HEK293 (cell line): ENCODE measurements at regions not wholly inside any gene's neighbourhood (a gene's known extent, or its start where the extent isn't known, plus 50 kb on each side); places are given as distances from the start of the nearest gene placed in this dataset.

Experiments used
- CTCF ChIA-PET: fragments of 350-600 bp; formaldehyde crosslinking; extraction: SDS; loops from one replicate; lab custom pipeline; 2021; ENCODE audit warnings: antibody characterized with exemption; lab: Yijun Ruan, JAX
- POLR2A ChIA-PET: fragments of 300-600 bp; formaldehyde crosslinking; extraction: SDS; loops from one replicate; lab custom pipeline; 2020; ENCODE audit warnings: antibody characterized with exemption, inconsistent platforms; lab: Yijun Ruan, JAX
- H3K27ac ChIP-seq: fragments of 200-500 bp; sonication (Bioruptor generic); 2 replicates; pipeline ENCODE4 v1.5.1; 2014; ENCODE audit warnings: low read depth, low read length, control low read depth, inconsistent platforms; ENCODE audit errors: extremely low read depth
- H3K36me3 ChIP-seq, 2 experiments: fragments of 200-500 bp in 1 of 2; sonication (Bioruptor generic) in 1 of 2; 1 replicate in 1 of 2; 2 replicates in 1 of 2; pipeline ENCODE4 v1.5.1; 2014 to 2017; ENCODE audit warnings: inconsistent platforms in 2 of 2, low read length in 2 of 2; ENCODE audit not compliant: control insufficient read depth in 2 of 2, insufficient read depth in 1 of 2
- H3K4me1 ChIP-seq: fragments of 200-500 bp; sonication (Bioruptor generic); 2 replicates; pipeline ENCODE4 v1.5.1; 2014; ENCODE audit warnings: mild to moderate bottlenecking, low read length, inconsistent platforms; ENCODE audit not compliant: control insufficient read depth, insufficient read depth
- H3K4me3 ChIP-seq: 2 replicates; pipeline ENCODE4 v1.5.1; 2011; ENCODE audit warnings: low read depth, mild to moderate bottlenecking, control low read depth, low read length, moderate library complexity
- H3K9me3 ChIP-seq: fragments of 200-500 bp; sonication (Bioruptor generic); 2 replicates; pipeline ENCODE4 v1.5.1; 2014; ENCODE audit warnings: low read depth, low read length, inconsistent platforms; ENCODE audit not compliant: control insufficient read depth, insufficient read depth
- ZBTB7A ChIP-seq: fragments of 450-650 bp; formaldehyde crosslinking; IDR thresholded peaks from 2 replicates; pipeline ENCODE4 v1.5.1; 2016; ENCODE audit warnings: low read depth, missing biosample characterization, missing genetic modification characterization
- ZEB2 ChIP-seq: fragments of 450-650 bp; formaldehyde crosslinking; IDR thresholded peaks from 2 replicates; pipeline ENCODE4 v1.5.1; 2016; ENCODE audit warnings: missing biosample characterization, missing genetic modification characterization
- ZNF132 ChIP-seq: fragments of 450-650 bp; formaldehyde crosslinking; IDR thresholded peaks from 2 replicates; pipeline ENCODE4 v1.5.1; 2017; ENCODE audit warnings: missing biosample characterization, missing genetic modification characterization, borderline replicate concordance
- ZNF221 ChIP-seq: fragments of 450-650 bp; formaldehyde crosslinking; IDR thresholded peaks from 2 replicates; pipeline ENCODE4 v1.5.1; 2017; ENCODE audit warnings: missing biosample characterization, missing genetic modification characterization, borderline replicate concordance
- ZNF223 ChIP-seq: fragments of 450-650 bp; formaldehyde crosslinking; IDR thresholded peaks from 2 replicates; pipeline ENCODE4 v1.5.1; 2016; ENCODE audit warnings: missing biosample characterization, missing genetic modification characterization
- ZNF416 ChIP-seq: fragments of 450-650 bp; formaldehyde crosslinking; IDR thresholded peaks from 2 replicates; pipeline ENCODE4 v1.5.1; 2016; ENCODE audit warnings: missing biosample characterization, missing genetic modification characterization
- ZNF501 ChIP-seq: fragments of 450-650 bp; formaldehyde crosslinking; IDR thresholded peaks from 2 replicates; pipeline ENCODE4 v1.5.1; 2016; ENCODE audit warnings: missing biosample characterization, missing genetic modification characterization
- ZNF544 ChIP-seq: fragments of 450-650 bp; formaldehyde crosslinking; IDR thresholded peaks from 2 replicates; pipeline ENCODE4 v1.5.0; 2017; ENCODE audit warnings: missing biosample characterization, missing genetic modification characterization
- ZNF624 ChIP-seq: fragments of 450-650 bp; formaldehyde crosslinking; IDR thresholded peaks from 2 replicates; pipeline ENCODE4 v1.5.1; 2017; ENCODE audit warnings: missing biosample characterization, missing genetic modification characterization
- ZNF626 ChIP-seq: fragments of 450-650 bp; sonication (Bioruptor Pico); formaldehyde crosslinking; IDR thresholded peaks from 2 replicates; pipeline ENCODE4 v1.5.1; 2018; ENCODE audit warnings: missing biosample characterization, missing genetic modification characterization, inconsistent platforms
- ZNF768 ChIP-seq: fragments of 450-650 bp; formaldehyde crosslinking; IDR thresholded peaks from 2 replicates; pipeline ENCODE4 v1.5.1; 2018; ENCODE audit warnings: missing biosample characterization, mild to moderate bottlenecking, missing genetic modification characterization
- ZNF830 ChIP-seq: fragments of 450-650 bp; IDR thresholded peaks from 2 replicates; pipeline ENCODE4 v1.5.0; 2018; ENCODE audit warnings: missing biosample characterization, missing genetic modification characterization, low read depth, mild to moderate bottlenecking, moderate library complexity
- TF ChIP-seq, protein P1 (sequence below): IDR thresholded peaks from 2 replicates; pipeline ENCODE4 v1.6.1; 2011; ENCODE audit warnings: mild to moderate bottlenecking, low read depth, low read length, borderline replicate concordance
- TF ChIP-seq, protein P2 (sequence below): fragments of 450-650 bp; formaldehyde crosslinking; IDR thresholded peaks from 2 replicates; pipeline ENCODE4 v1.5.1; 2016; ENCODE audit warnings: missing biosample characterization, missing genetic modification characterization
- TF ChIP-seq, protein P3 (sequence below): fragments of 450-650 bp; formaldehyde crosslinking; IDR thresholded peaks from 2 replicates; pipeline ENCODE4 v1.5.1; 2016; ENCODE audit warnings: missing biosample characterization, missing genetic modification characterization
- TF ChIP-seq, protein P4 (sequence below): fragments of 450-650 bp; formaldehyde crosslinking; IDR thresholded peaks from 2 replicates; pipeline ENCODE4 v1.5.1; 2016; ENCODE audit warnings: missing biosample characterization, missing genetic modification characterization
- TF ChIP-seq, protein P5 (sequence below): fragments of 450-650 bp; formaldehyde crosslinking; IDR thresholded peaks from 2 replicates; pipeline ENCODE4 v1.5.1; 2016; ENCODE audit warnings: missing biosample characterization, missing genetic modification characterization, borderline replicate concordance
- TF ChIP-seq, protein P6 (sequence below): fragments of 450-650 bp; formaldehyde crosslinking; IDR thresholded peaks from 2 replicates; pipeline ENCODE4 v1.5.1; 2016; ENCODE audit warnings: missing biosample characterization, missing genetic modification characterization
- TF ChIP-seq, protein P7 (sequence below): fragments of 450-650 bp; formaldehyde crosslinking; IDR thresholded peaks from 2 replicates; pipeline ENCODE4; 2016; ENCODE audit warnings: missing biosample characterization, missing genetic modification characterization

DNA sequence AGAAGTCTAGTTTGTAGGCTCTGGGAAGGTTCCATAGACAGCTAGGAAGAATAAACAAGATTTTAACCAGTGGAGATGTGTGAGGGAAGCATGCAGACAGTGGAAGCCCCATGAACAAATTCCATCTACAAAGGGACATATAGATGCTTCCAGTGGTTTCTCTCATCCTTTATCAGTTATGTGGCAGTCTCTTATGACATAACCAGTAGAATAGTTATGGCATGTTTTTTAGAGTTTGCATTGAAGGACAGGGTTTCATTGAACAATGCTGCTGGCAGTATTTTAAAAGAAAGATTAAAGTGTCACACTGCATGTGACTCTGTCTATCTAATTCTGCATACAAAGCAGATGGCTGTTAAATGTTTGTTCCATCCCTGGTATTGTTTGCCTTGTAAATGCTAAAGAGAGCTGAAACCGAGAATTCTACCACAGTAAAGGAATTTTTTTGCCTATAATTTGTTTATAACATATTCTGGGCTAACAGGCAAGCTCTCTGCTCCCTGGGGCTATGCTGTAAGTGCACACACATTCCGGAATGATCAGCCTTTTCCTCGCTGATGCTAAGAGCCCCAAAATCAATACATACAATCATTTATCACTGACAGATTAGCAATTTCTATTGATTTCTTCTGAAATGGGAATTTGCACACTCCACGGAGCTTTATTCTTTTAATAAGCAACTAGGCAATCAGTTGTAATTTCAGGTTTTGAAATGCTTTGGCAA is 76.8 kb upstream of the PELI1 start (continued):
- TF ChIP-seq, protein P1, sequence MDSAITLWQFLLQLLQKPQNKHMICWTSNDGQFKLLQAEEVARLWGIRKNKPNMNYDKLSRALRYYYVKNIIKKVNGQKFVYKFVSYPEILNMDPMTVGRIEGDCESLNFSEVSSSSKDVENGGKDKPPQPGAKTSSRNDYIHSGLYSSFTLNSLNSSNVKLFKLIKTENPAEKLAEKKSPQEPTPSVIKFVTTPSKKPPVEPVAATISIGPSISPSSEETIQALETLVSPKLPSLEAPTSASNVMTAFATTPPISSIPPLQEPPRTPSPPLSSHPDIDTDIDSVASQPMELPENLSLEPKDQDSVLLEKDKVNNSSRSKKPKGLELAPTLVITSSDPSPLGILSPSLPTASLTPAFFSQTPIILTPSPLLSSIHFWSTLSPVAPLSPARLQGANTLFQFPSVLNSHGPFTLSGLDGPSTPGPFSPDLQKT: no peak
- TF ChIP-seq ZNF768 (tag by site-specific recombination) (no peak), ZNF501 (tag by site-specific recombination) (no peak)
- TF ChIP-seq, protein P2, sequence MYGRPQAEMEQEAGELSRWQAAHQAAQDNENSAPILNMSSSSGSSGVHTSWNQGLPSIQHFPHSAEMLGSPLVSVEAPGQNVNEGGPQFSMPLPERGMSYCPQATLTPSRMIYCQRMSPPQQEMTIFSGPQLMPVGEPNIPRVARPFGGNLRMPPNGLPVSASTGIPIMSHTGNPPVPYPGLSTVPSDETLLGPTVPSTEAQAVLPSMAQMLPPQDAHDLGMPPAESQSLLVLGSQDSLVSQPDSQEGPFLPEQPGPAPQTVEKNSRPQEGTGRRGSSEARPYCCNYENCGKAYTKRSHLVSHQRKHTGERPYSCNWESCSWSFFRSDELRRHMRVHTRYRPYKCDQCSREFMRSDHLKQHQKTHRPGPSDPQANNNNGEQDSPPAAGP (tag by site-specific recombination): no peak

DNA sequence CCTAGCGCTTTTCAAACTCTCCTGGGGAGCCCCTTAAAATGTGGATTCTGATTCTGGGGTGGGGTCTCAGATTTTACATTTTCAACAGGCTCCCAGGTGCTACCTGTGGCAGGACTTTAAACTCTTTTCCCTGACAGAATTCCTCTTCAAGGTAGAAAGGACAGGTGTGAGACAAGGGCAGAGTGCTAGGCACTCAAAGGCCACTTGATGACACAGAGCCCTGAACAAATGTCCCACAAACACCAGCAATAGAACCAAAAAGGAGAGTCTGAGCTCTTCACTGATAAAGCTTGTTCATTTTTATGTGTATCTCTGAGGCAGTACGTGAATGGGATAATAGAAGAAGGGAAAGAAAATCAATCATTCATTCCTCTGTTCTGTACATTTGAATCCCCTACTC is 77.7 kb upstream of the PELI1 start:
- Histone ChIP-seq H3K4me3 (no peak overlapping the region), H3K9me3 (no peaks in the 10 kb centered on the region), H3K27ac (no peak overlapping the region), H3K4me1 (no peaks in the 10 kb centered on the region), H3K36me3 (no peaks in the 10 kb centered on the region)
- ChIA-PET POLR2A (interaction anchor here (0.6 to 1.3 kb wide), 2 partner anchors 78 to 231 kb away, joined by 3 to 4 read pairs; no protein-coding TSS in a partner anchor), CTCF (no interaction called here)
- TF ChIP-seq ZNF544 (tag by site-specific recombination) (no peak), ZNF223 (tag by site-specific recombination) (no peak), ZEB2 (tag by site-specific recombination) (no peak), ZNF626 (no peak), ZNF830 (tag by site-specific recombination) (no peak), ZNF132 (tag by site-specific recombination) (no peak), ZNF416 (tag by site-specific recombination) (no peak), ZNF624 (tag by site-specific recombination) (no peak), ZBTB7A (tag by site-specific recombination) (no peak), ZNF221 (tag by site-specific recombination) (no peak)
- TF ChIP-seq, protein P3, sequence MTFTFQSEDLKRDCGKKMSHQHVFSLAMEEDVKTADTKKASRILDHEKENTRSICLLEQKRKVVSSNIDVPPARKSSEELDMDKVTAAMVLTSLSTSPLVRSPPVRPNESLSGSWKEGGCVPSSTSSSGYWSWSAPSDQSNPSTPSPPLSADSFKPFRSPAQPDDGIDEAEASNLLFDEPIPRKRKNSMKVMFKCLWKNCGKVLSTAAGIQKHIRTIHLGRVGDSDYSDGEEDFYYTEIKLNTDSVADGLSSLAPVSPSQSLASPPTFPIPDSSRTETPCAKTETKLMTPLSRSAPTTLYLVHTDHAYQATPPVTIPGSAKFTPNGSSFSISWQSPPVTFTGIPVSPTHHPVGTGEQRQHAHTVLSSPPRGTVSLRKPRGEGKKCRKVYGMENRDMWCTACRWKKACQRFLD (tag by site-specific recombination): no peak
- TF ChIP-seq, protein P4, sequence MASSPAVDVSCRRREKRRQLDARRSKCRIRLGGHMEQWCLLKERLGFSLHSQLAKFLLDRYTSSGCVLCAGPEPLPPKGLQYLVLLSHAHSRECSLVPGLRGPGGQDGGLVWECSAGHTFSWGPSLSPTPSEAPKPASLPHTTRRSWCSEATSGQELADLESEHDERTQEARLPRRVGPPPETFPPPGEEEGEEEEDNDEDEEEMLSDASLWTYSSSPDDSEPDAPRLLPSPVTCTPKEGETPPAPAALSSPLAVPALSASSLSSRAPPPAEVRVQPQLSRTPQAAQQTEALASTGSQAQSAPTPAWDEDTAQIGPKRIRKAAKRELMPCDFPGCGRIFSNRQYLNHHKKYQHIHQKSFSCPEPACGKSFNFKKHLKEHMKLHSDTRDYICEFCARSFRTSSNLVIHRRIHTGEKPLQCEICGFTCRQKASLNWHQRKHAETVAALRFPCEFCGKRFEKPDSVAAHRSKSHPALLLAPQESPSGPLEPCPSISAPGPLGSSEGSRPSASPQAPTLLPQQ (tag by site-specific recombination): no peak
- TF ChIP-seq, protein P5, sequence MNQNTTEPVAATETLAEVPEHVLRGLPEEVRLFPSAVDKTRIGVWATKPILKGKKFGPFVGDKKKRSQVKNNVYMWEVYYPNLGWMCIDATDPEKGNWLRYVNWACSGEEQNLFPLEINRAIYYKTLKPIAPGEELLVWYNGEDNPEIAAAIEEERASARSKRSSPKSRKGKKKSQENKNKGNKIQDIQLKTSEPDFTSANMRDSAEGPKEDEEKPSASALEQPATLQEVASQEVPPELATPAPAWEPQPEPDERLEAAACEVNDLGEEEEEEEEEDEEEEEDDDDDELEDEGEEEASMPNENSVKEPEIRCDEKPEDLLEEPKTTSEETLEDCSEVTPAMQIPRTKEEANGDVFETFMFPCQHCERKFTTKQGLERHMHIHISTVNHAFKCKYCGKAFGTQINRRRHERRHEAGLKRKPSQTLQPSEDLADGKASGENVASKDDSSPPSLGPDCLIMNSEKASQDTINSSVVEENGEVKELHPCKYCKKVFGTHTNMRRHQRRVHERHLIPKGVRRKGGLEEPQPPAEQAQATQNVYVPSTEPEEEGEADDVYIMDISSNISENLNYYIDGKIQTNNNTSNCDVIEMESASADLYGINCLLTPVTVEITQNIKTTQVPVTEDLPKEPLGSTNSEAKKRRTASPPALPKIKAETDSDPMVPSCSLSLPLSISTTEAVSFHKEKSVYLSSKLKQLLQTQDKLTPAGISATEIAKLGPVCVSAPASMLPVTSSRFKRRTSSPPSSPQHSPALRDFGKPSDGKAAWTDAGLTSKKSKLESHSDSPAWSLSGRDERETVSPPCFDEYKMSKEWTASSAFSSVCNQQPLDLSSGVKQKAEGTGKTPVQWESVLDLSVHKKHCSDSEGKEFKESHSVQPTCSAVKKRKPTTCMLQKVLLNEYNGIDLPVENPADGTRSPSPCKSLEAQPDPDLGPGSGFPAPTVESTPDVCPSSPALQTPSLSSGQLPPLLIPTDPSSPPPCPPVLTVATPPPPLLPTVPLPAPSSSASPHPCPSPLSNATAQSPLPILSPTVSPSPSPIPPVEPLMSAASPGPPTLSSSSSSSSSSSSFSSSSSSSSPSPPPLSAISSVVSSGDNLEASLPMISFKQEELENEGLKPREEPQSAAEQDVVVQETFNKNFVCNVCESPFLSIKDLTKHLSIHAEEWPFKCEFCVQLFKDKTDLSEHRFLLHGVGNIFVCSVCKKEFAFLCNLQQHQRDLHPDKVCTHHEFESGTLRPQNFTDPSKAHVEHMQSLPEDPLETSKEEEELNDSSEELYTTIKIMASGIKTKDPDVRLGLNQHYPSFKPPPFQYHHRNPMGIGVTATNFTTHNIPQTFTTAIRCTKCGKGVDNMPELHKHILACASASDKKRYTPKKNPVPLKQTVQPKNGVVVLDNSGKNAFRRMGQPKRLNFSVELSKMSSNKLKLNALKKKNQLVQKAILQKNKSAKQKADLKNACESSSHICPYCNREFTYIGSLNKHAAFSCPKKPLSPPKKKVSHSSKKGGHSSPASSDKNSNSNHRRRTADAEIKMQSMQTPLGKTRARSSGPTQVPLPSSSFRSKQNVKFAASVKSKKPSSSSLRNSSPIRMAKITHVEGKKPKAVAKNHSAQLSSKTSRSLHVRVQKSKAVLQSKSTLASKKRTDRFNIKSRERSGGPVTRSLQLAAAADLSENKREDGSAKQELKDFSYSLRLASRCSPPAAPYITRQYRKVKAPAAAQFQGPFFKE (tag by site-specific recombination): no peak
- TF ChIP-seq, protein P6, sequence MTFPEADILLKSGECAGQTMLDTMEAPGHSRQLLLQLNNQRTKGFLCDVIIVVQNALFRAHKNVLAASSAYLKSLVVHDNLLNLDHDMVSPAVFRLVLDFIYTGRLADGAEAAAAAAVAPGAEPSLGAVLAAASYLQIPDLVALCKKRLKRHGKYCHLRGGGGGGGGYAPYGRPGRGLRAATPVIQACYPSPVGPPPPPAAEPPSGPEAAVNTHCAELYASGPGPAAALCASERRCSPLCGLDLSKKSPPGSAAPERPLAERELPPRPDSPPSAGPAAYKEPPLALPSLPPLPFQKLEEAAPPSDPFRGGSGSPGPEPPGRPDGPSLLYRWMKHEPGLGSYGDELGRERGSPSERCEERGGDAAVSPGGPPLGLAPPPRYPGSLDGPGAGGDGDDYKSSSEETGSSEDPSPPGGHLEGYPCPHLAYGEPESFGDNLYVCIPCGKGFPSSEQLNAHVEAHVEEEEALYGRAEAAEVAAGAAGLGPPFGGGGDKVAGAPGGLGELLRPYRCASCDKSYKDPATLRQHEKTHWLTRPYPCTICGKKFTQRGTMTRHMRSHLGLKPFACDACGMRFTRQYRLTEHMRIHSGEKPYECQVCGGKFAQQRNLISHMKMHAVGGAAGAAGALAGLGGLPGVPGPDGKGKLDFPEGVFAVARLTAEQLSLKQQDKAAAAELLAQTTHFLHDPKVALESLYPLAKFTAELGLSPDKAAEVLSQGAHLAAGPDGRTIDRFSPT (tag by site-specific recombination): no peak
- TF ChIP-seq, protein P7, sequence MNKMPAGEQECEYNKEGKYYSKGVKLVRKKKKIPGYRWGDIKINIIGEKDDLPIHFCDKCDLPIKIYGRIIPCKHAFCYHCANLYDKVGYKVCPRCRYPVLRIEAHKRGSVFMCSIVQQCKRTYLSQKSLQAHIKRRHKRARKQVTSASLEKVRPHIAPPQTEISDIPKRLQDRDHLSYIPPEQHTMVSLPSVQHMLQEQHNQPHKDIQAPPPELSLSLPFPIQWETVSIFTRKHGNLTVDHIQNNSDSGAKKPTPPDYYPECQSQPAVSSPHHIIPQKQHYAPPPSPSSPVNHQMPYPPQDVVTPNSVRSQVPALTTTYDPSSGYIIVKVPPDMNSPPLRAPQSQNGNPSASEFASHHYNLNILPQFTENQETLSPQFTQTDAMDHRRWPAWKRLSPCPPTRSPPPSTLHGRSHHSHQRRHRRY: no peak
